AG08396 (cell line): ENCODE measurements at regions not wholly inside any gene's neighbourhood (a gene's known extent, or its start where the extent isn't known, plus 50 kb on each side); places are given as distances from the start of the nearest gene placed in this dataset.
A peak's percentile ranks its signal among the peaks of the same experiment; 100 is the strongest.

Experiments used
- DNase-seq: peaks from one replicate; pipeline ENCODE4 v3.0.0; 2012; ENCODE audit warnings: low spot score, mixed read lengths

GRCh38 chr11:92317721-92318120, 93.1 kb downstream of the FAT3 start:
- DNase-seq, result no peak

- peak; percentile 16 for DNase-seq
Observed at GRCh38 chr11:92322225-92322624, 97.6 kb downstream of the FAT3 start.

GRCh38 chr11:92324890-92325289, 100.3 kb downstream of the FAT3 start:
- DNase-seq, result no peak

- DNase-seq, result no peak
Observed at GRCh38 chr11:92325416-92325815, 100.8 kb downstream of the FAT3 start.

- no peak for DNase-seq
Observed at GRCh38 chr11:92329137-92329536, 104.5 kb downstream of the FAT3 start.

- peak; percentile 26 for DNase-seq
Observed at GRCh38 chr11:92329646-92330045, 105.0 kb downstream of the FAT3 start.

- DNase-seq, result no peak
Observed at GRCh38 chr11:92330114-92330513, 105.5 kb downstream of the FAT3 start.

GRCh38 chr11:92332986-92333385, 108.4 kb downstream of the FAT3 start:
- DNase-seq, result peak; percentile 69

- DNase-seq, result no peak
Observed at GRCh38 chr11:92340839-92341238, 116.2 kb downstream of the FAT3 start.

GRCh38 chr11:92342034-92342720, 117.6 kb downstream of the FAT3 start:
- no peak for DNase-seq

GRCh38 chr11:92342886-92343285, 118.3 kb downstream of the FAT3 start:
- DNase-seq, result no peak

GRCh38 chr11:92346220-92346619, 121.6 kb downstream of the FAT3 start:
- no peak for DNase-seq

GRCh38 chr11:92347454-92347853, 122.8 kb downstream of the FAT3 start:
- no peak for DNase-seq

- DNase-seq, result no peak
Observed at GRCh38 chr11:92349486-92350156, 125.0 kb downstream of the FAT3 start.

- no peak for DNase-seq
Observed at GRCh38 chr11:92357344-92357743, 132.7 kb downstream of the FAT3 start.

- DNase-seq, result no peak
Observed at GRCh38 chr11:92357841-92358240, 133.2 kb downstream of the FAT3 start.

GRCh38 chr11:92361551-92361950, 136.9 kb downstream of the FAT3 start:
- no peak for DNase-seq

GRCh38 chr11:92362989-92363388, 138.4 kb downstream of the FAT3 start:
- no peak for DNase-seq

- DNase-seq, result no peak
Observed at GRCh38 chr11:92364177-92364576, 139.6 kb downstream of the FAT3 start.

- DNase-seq, result peak; percentile 13
Observed at GRCh38 chr11:92376146-92376599, 151.6 kb downstream of the FAT3 start.

GRCh38 chr11:92376680-92377079, 152.1 kb downstream of the FAT3 start:
- DNase-seq, result no peak

- DNase-seq, result peak; percentile 11
Observed at GRCh38 chr11:92380882-92381281, 156.3 kb downstream of the FAT3 start.

GRCh38 chr11:92382311-92382710, 157.7 kb downstream of the FAT3 start:
- no peak for DNase-seq

GRCh38 chr11:92383430-92383829, 158.8 kb downstream of the FAT3 start:
- DNase-seq, result peak; percentile 6
